ENCODE measurements at regions not wholly inside any gene's neighbourhood (a gene's known extent, or its start where the extent isn't known, plus 50 kb on each side); places are given as distances from the start of the nearest gene placed in this dataset.

GRCh38 chr22:48477031-48477721 is 1350.5 kb downstream of the BRD1 start:
- TF ChIP-seq CTCF (IDR thresholded peaks at IDR 0.05; ENCODE audit: insufficient read depth, low read length) = no peak
- no peak for TF ChIP-seq REST (IDR thresholded peaks at IDR 0.05; ENCODE audit: insufficient replicate concordance, low read depth)
- no peak for TF ChIP-seq POLR2AphosphoS5 (IDR thresholded peaks at IDR 0.05; ENCODE audit: low read depth)

All from HL-60 (cell line).